ENCODE measurements at regions not wholly inside any gene's neighbourhood (a gene's known extent, or its start where the extent isn't known, plus 50 kb on each side); places are given as distances from the start of the nearest gene placed in this dataset.

GRCh38 chr15:38696790-38697495 is 132.3 kb upstream of the RASGRP1 start:
- Histone ChIP-seq H3K4me1 (ENCODE audit: control insufficient read depth, insufficient read depth, low read length, unreplicated experiment) (no peaks in the 10 kb centered on the region), H3K27me3 (ENCODE audit: insufficient read depth, low read length) (no peaks in the 10 kb centered on the region), H3K79me2 (ENCODE audit: control insufficient read depth, insufficient read depth, low read length, unreplicated experiment) (no peaks in the 10 kb centered on the region), H3K36me3 (ENCODE audit: insufficient read depth, low read length) (no peaks in the 10 kb centered on the region), H3K27ac (ENCODE audit: low read depth, low read length) (no peak overlapping the region), H3K4me3 (ENCODE audit: low read depth, low read length) (no peak overlapping the region), H2AFZ (ENCODE audit: low read length, unreplicated experiment) (no peak overlapping the region)

DNA sequence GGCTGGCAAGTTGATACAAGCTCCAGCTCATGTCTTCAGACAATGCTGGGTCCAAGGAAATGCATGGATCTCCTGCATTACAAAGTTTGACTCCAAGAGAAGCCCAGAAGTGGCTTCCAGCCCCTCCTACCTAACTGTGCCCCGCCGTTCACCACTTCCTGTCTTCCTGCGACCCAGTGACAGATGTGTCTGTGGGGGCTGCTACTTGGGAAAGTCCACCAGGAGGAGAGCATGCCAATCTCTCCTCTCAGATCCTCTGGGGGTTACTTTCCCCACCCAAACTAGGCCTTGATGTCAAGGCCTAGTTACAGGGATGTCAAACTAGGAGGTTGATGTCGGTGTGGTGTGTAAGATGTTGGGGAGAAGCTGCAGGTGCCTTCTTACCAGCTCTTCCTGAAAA is 133.6 kb upstream of the RASGRP1 start:
- Histone ChIP-seq H3K27ac (ENCODE audit: low read depth, low read length) (no peak overlapping the region), H2AFZ (ENCODE audit: low read length, unreplicated experiment) (no peak overlapping the region), H3K4me3 (ENCODE audit: low read depth, low read length) (no peak overlapping the region), H3K27me3 (ENCODE audit: insufficient read depth, low read length) (no peaks in the 10 kb centered on the region), H3K4me1 (ENCODE audit: control insufficient read depth, insufficient read depth, low read length, unreplicated experiment) (no peaks in the 10 kb centered on the region), H3K36me3 (ENCODE audit: insufficient read depth, low read length) (no peaks in the 10 kb centered on the region), H3K79me2 (ENCODE audit: control insufficient read depth, insufficient read depth, low read length, unreplicated experiment) (no peaks in the 10 kb centered on the region)

GRCh38 chr15:38699633-38700230 is 135.1 kb upstream of the RASGRP1 start:
- Histone ChIP-seq H3K27me3 (ENCODE audit: insufficient read depth, low read length) (no peaks in the 10 kb centered on the region), H3K79me2 (ENCODE audit: control insufficient read depth, insufficient read depth, low read length, unreplicated experiment) (no peaks in the 10 kb centered on the region), H3K4me1 (ENCODE audit: control insufficient read depth, insufficient read depth, low read length, unreplicated experiment) (no peaks in the 10 kb centered on the region), H3K36me3 (ENCODE audit: insufficient read depth, low read length) (no peaks in the 10 kb centered on the region), H3K4me3 (ENCODE audit: low read depth, low read length) (no peak overlapping the region), H3K27ac (ENCODE audit: low read depth, low read length) (no peak overlapping the region), H2AFZ (ENCODE audit: low read length, unreplicated experiment) (no peak overlapping the region)

GRCh38 chr15:38701149-38701548 is 136.5 kb upstream of the RASGRP1 start:
- H3K79me2 ChIP-seq (ENCODE audit: control insufficient read depth, insufficient read depth, low read length, unreplicated experiment): no peaks in the 10 kb centered on the region
- H3K4me1 ChIP-seq (ENCODE audit: control insufficient read depth, insufficient read depth, low read length, unreplicated experiment): peaks cover 7% of the 10 kb centered on the region
- H3K27ac ChIP-seq (ENCODE audit: low read depth, low read length): no peak overlapping the region
- no peaks in the 10 kb centered on the region for H3K36me3 ChIP-seq (ENCODE audit: insufficient read depth, low read length)
- H3K27me3 ChIP-seq (ENCODE audit: insufficient read depth, low read length): no peaks in the 10 kb centered on the region
- no peak overlapping the region for H2AFZ ChIP-seq (ENCODE audit: low read length, unreplicated experiment)
- H3K4me3 ChIP-seq (ENCODE audit: low read depth, low read length): no peak overlapping the region

GRCh38 chr15:38702178-38702912 is 137.7 kb upstream of the RASGRP1 start:
- Histone ChIP-seq H3K27ac (ENCODE audit: low read depth, low read length) (no peak overlapping the region), H3K36me3 (ENCODE audit: insufficient read depth, low read length) (no peaks in the 10 kb centered on the region), H3K4me1 (ENCODE audit: control insufficient read depth, insufficient read depth, low read length, unreplicated experiment) (peaks cover 7% of the 10 kb centered on the region), H3K4me3 (ENCODE audit: low read depth, low read length) (no peak overlapping the region), H2AFZ (ENCODE audit: low read length, unreplicated experiment) (no peak overlapping the region), H3K27me3 (ENCODE audit: insufficient read depth, low read length) (no peaks in the 10 kb centered on the region), H3K79me2 (ENCODE audit: control insufficient read depth, insufficient read depth, low read length, unreplicated experiment) (no peaks in the 10 kb centered on the region)

DNA sequence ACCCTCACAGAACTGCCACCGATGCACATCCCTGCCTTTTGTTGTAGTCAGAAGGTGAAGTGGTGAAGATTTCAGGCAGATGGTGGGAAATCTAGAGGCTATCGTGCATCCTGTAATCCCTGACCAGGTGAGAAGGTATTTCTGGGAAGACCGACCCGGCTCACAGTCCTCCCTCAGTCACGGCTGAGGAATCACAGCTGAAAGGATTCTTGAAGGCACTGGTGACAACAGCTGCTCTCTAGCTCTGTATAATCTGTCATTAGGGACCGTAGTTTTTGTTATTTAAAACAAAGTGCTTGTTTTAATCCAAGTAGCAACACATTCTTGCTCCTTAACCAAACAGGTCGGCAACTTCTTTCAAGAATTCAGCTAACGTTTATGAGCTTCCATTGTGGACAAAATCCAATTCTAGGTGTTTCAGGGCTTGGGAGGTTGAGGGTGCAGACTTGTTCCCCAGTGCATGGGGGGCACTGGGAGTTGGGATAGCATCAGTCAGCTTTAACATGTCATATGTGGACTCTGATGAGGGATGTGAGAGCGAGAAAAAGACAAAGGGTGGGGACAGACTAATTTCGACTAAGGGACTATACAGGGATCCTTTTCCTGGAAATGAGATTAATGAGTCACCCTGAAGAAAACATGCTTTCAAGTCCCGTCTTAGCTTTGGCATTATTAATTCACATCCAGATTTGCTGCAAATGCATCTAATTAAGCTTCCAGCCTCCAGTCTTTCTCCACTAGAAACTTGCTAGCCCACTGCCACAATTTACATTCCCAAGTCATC is 141.0 kb upstream of the RASGRP1 start:
- H3K36me3 ChIP-seq (ENCODE audit: insufficient read depth, low read length): no peaks in the 10 kb centered on the region
- no peak overlapping the region for H2AFZ ChIP-seq (ENCODE audit: low read length, unreplicated experiment)
- peaks cover 7% of the 10 kb centered on the region for H3K4me1 ChIP-seq (ENCODE audit: control insufficient read depth, insufficient read depth, low read length, unreplicated experiment)
- H3K27me3 ChIP-seq (ENCODE audit: insufficient read depth, low read length): no peaks in the 10 kb centered on the region
- no peaks in the 10 kb centered on the region for H3K79me2 ChIP-seq (ENCODE audit: control insufficient read depth, insufficient read depth, low read length, unreplicated experiment)
- H3K27ac ChIP-seq (ENCODE audit: low read depth, low read length): no peak overlapping the region
- no peak overlapping the region for H3K4me3 ChIP-seq (ENCODE audit: low read depth, low read length)

- Histone ChIP-seq H3K36me3 (ENCODE audit: insufficient read depth, low read length) (no peaks in the 10 kb centered on the region), H3K4me3 (ENCODE audit: low read depth, low read length) (no peak overlapping the region)
These were observed 142.3 kb upstream of the RASGRP1 start for GRCh38 chr15:38706956-38707355.

DNA sequence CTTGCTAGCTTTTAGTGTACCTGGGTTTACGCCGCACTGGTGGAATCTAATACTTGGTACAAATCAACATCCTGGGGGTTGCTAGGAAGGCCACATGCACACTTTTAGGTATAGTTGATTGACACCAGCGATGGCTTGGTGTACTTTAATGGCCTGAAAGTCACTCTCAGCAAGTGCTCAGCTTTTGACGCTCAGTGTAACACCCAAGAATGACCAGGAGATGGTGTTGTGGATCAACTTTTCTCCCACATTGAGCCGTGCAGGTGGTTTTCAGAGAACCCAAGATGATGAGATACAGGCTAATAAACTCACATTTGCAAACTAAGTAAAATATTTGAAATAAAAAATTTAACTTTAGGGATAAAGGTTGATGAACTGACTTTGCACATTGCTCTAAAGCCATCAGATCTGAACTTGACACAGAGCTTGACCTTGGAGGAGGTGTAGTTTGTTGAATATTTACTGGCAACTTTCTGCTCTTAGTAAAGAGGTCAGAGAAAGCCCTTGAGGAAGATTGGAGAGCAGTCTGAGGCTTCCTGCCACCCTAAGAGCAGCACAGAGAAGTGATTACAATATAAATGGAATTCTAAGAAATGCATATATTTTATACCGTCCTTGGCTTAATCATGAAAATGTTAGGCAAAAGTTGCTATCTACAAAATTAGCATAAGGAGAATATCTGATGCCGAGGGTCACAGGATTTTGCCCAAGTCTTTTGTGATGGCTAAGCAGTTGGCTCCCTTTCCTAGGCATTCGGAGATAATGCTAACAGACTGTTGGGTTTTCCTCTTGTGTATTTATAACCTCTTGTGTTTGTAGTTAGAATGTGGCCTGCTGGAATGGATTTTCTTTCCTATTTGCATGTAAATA is 143.4 kb upstream of the RASGRP1 start:
- Histone ChIP-seq H3K4me3 (ENCODE audit: low read depth, low read length) (no peak overlapping the region), H3K27ac (ENCODE audit: low read depth, low read length) (no peak overlapping the region), H3K79me2 (ENCODE audit: control insufficient read depth, insufficient read depth, low read length, unreplicated experiment) (no peaks in the 10 kb centered on the region), H2AFZ (ENCODE audit: low read length, unreplicated experiment) (no peak overlapping the region), H3K27me3 (ENCODE audit: insufficient read depth, low read length) (no peaks in the 10 kb centered on the region), H3K36me3 (ENCODE audit: insufficient read depth, low read length) (no peaks in the 10 kb centered on the region), H3K4me1 (ENCODE audit: control insufficient read depth, insufficient read depth, low read length, unreplicated experiment) (peaks cover 7% of the 10 kb centered on the region)

More at GRCh38 chr15:38706956-38707355, 142.3 kb upstream of the RASGRP1 start:
- Histone ChIP-seq H3K27ac (ENCODE audit: low read depth, low read length) (no peak overlapping the region), H3K4me1 (ENCODE audit: control insufficient read depth, insufficient read depth, low read length, unreplicated experiment) (peaks cover 7% of the 10 kb centered on the region), H3K27me3 (ENCODE audit: insufficient read depth, low read length) (no peaks in the 10 kb centered on the region), H3K79me2 (ENCODE audit: control insufficient read depth, insufficient read depth, low read length, unreplicated experiment) (no peaks in the 10 kb centered on the region), H2AFZ (ENCODE audit: low read length, unreplicated experiment) (no peak overlapping the region)

- H2AFZ ChIP-seq (ENCODE audit: low read length, unreplicated experiment): no peak overlapping the region
- H3K27me3 ChIP-seq (ENCODE audit: insufficient read depth, low read length): no peaks in the 10 kb centered on the region
- peaks cover 8% of the 10 kb centered on the region for H3K4me1 ChIP-seq (ENCODE audit: control insufficient read depth, insufficient read depth, low read length, unreplicated experiment)
- H3K4me3 ChIP-seq (ENCODE audit: low read depth, low read length): no peak overlapping the region
- no peak overlapping the region for H3K27ac ChIP-seq (ENCODE audit: low read depth, low read length)
- H3K36me3 ChIP-seq (ENCODE audit: insufficient read depth, low read length): no peaks in the 10 kb centered on the region
- H3K79me2 ChIP-seq (ENCODE audit: control insufficient read depth, insufficient read depth, low read length, unreplicated experiment): no peaks in the 10 kb centered on the region
These were observed 144.1 kb upstream of the RASGRP1 start for GRCh38 chr15:38708672-38709180.

All from ACC112 (cell line).